Heart right ventricle (tissue), 16 donors: ENCODE measurements at regions not wholly inside any gene's neighbourhood (a gene's known extent, or its start where the extent isn't known, plus 50 kb on each side); places are given as distances from the start of the nearest gene placed in this dataset.
A peak's percentile ranks its signal among the peaks of the same experiment; 100 is the strongest.

Experiments used
- ATAC-seq, 8 donors: fragments of 200-7000 bp; cut with Tn5 transposase; one replicate each; pipeline ENCODE4 v1.9.1; 2020; ENCODE audit warnings: mild to moderate bottlenecking in 8 of 8, moderate library complexity in 8 of 8, moderate number of reproducible peaks in 1 of 8
- DNase-seq, 2 donors: peaks; one replicate each; pipeline ENCODE4 v3.0.0-alpha.2; 2020
- H3K27ac ChIP-seq, 10 donors: fragments of 200-600 bp; sonication (generic) in 2 of 10; one replicate each; pipeline versions ENCODE4 v1.5.0 to v1.8.0; 2020 to 2022; ENCODE audit warnings: mild to moderate bottlenecking in 3 of 10
- H3K27me3 ChIP-seq, 7 donors: fragments of 200-600 bp; one replicate each; pipeline ENCODE4 v1.8.0; 2021 to 2022; ENCODE audit warnings: mild to moderate bottlenecking in 2 of 7
- H3K36me3 ChIP-seq, 9 donors: fragments of 200-600 bp; sonication (generic) in 1 of 9; one replicate each; pipeline versions ENCODE4 v1.5.0 to v1.8.0; 2020 to 2022; ENCODE audit warnings: mild to moderate bottlenecking in 2 of 9
- H3K4me1 ChIP-seq, 9 donors: fragments of 200-600 bp; sonication (generic) in 1 of 9; one replicate each; pipeline versions ENCODE4 v1.5.0 to v1.8.0; 2020 to 2022; ENCODE audit warnings: mild to moderate bottlenecking in 4 of 9
- H3K4me3 ChIP-seq, 10 donors: fragments of 200-600 bp; sonication (generic) in 2 of 10; one replicate each; pipeline versions ENCODE4 v1.5.0 to v1.8.0; 2020 to 2022; ENCODE audit warnings: mild to moderate bottlenecking in 7 of 10, moderate library complexity in 2 of 10
- H3K9me3 ChIP-seq, 11 donors: fragments of 200-600 bp in 10 of 11; sonication (generic) in 2 of 11; one replicate each; pipeline versions ENCODE4 v1.5.0 to v1.8.0; 2013 to 2022; ENCODE audit warnings: mild to moderate bottlenecking in 2 of 11, control low read depth in 1 of 11, moderate library complexity in 1 of 11
- WGBS, 2 donors: extraction: QIAGEN DNeasy Blood & Tissue Kit; methylation state at CpG; one replicate each; pipeline ENCODE4 v1.1.7; 2013; ENCODE audit warnings: inconsistent platforms in 1 of 2; 5-methylcytosine and 5-hydroxymethylcytosine counted together
- intact Hi-C, 10 donors: fragments of 100-400 bp; cut with DNase I; formaldehyde crosslinking; loops; one replicate each; pipeline versions ENCODE4 v1.11.1 to v1.14.2; 2022
- TF ChIP-seq, protein P1 (sequence below), 9 donors: fragments of 200-600 bp; sonication (generic) in 2 of 9; IDR thresholded peaks; one replicate each; pipeline versions ENCODE4 v1.5.0 to v1.8.0; 2021 to 2022; ENCODE audit warnings: antibody characterized with exemption in 9 of 9, mild to moderate bottlenecking in 5 of 9, moderate library complexity in 1 of 9
- donor health status: Arrhythmogenic right ventricular cardiomyopathy.
- donor health status: ischemic (EF 13 %, LVEDD 7.1; RV severe dilation, severe dysfunction).
- donor health status: healthy with polysubstance abuse.
- donor health status: DM: no; HTN: yes; CAD: no.
- donor health status: DM: no; HTN: no; CAD: no.
- donor health status: ischemic (EF 25% LVEDD 6.9; RV normal size, moderate dysfunction).
- donor health status: ischemic (EF 25% LVEDD 5.7; RV mildly dilated, moderate dysfunction).
- donor health status: healthy.
- donor health status: DM: yes; HTN: yes; CAD: no.
- donor health status: Ischemic cardiomyopathy.
- donor health status: ischemic (EF 35%, LVEDD 5.7; RV mildly dilated, moderate dysfunction).
- donor health status: nonischemic (EF 11% LVEDD 7.7; RV severe dilation, severe dysfunction).
- donor health status: DM: yes; HTN: yes; CAD: no.
- donor health status: PGD.
- donor health status: ischemic (EF 29% LVEDD 5.4; RV normal size, mild dysfunction).
- donor health status: nonischemic (EF 23%, LVEDD 6.1; RV moderate dilation, normal function).

DNA sequence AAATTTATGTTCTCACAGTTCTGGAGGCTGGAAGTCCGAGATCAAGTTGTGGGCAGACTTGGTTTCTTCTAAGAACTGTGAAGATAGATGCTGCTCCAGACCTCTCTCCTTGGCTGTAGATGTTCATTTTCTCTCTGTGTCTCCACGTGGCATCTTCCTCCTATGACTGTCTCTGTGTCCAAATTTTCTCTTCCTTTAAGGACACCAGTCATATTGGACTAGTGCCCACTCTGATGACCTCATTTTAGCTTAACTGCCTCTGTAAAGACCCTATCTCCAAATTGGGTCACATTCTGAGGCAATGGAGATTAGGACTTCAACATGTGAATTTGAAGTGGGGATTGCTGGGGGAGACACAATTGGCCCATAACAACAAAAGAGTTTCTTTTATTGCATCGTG lies 125.3 kb upstream of the ETS2 start:
- Histone ChIP-seq H3K36me3 (no peaks in the 10 kb centered on the region), H3K4me1 (peaks cover 0 to 19% (median 10%) of the 10 kb centered on the region in 9 donors), H3K9me3 (peaks cover 0 to 7% (median 0%) of the 10 kb centered on the region in 11 donors), H3K27ac (no peak overlapping the region), H3K4me3 (no peak overlapping the region), H3K27me3 (peaks cover 0 to 85% (median 7%) of the 10 kb centered on the region in 7 donors)
- ATAC-seq, result no peak
- intact Hi-C loops, result no loop called here
- WGBS, 2 donors, result 68 to 72% methylated on average over 3 of the region's 3 CpGs
- no peak for DNase-seq
- TF ChIP-seq, protein P1, sequence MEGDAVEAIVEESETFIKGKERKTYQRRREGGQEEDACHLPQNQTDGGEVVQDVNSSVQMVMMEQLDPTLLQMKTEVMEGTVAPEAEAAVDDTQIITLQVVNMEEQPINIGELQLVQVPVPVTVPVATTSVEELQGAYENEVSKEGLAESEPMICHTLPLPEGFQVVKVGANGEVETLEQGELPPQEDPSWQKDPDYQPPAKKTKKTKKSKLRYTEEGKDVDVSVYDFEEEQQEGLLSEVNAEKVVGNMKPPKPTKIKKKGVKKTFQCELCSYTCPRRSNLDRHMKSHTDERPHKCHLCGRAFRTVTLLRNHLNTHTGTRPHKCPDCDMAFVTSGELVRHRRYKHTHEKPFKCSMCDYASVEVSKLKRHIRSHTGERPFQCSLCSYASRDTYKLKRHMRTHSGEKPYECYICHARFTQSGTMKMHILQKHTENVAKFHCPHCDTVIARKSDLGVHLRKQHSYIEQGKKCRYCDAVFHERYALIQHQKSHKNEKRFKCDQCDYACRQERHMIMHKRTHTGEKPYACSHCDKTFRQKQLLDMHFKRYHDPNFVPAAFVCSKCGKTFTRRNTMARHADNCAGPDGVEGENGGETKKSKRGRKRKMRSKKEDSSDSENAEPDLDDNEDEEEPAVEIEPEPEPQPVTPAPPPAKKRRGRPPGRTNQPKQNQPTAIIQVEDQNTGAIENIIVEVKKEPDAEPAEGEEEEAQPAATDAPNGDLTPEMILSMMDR (IDR thresholded peaks at IDR 0.05), result no peak

- Histone ChIP-seq H3K4me3 (no peak overlapping the region), H3K27me3 (peaks cover 0 to 84% (median 0%) of the 10 kb centered on the region in 7 donors), H3K4me1 (peaks cover 0 to 19% (median 10%) of the 10 kb centered on the region in 9 donors), H3K36me3 (no peaks in the 10 kb centered on the region), H3K9me3 (peaks cover 0 to 7% (median 0%) of the 10 kb centered on the region in 11 donors), H3K27ac (no peak overlapping the region)
- WGBS, 2 donors, result 87 to 89% methylated on average over 4 of the region's 4 CpGs
- intact Hi-C loops, result no loop called here
- DNase-seq (no peak), ATAC-seq (no peak)
- TF ChIP-seq, protein P1 (IDR thresholded peaks at IDR 0.05), result no peak
These were observed 122.5 kb upstream of the ETS2 start for GRCh38 chr21:38683222-38683621.

DNA sequence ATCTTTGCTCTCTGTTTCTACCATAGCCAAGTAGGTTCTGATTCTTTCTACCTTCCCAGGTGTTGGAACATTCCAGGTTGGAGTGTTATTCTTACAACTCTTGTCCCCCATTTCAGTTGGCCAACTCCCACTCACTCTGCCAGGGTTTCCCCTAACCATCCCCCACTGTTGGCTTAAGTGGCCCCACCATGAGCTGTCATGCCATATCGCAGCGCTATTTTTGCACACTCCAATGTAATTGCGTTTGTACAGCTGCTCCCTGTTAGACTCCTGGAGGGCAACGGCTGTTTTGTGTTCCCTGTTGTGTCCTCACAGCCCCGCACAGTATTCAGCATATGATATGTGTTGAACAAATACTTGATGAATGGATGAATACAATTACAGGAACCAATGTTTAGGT lies 117.7 kb upstream of the ETS2 start:
- ATAC-seq, result peak in 1 of 8 donors; percentile 31
- no peak overlapping the region for H3K4me3 ChIP-seq
- 52 to 67% methylated on average over 5 of the region's 5 CpGs for WGBS, 2 donors

GRCh38 chr21:38691631-38692030 lies 114.1 kb upstream of the ETS2 start:
- no peaks in the 10 kb centered on the region for H3K36me3 ChIP-seq
- intact Hi-C loops, result no loop called here
- H3K4me1 ChIP-seq, result no peaks in the 10 kb centered on the region
- peaks cover 0 to 73% (median 0%) of the 10 kb centered on the region in 7 donors for H3K27me3 ChIP-seq
- H3K27ac ChIP-seq, result no peak overlapping the region
- no peak for DNase-seq
- no peak overlapping the region for H3K4me3 ChIP-seq
- peaks cover 0 to 14% (median 0%) of the 10 kb centered on the region in 11 donors for H3K9me3 ChIP-seq
- no peak for ATAC-seq
- TF ChIP-seq, protein P1 (IDR thresholded peaks at IDR 0.05), result no peak

More for the DNA sequence above, 117.7 kb upstream of the ETS2 start:
- H3K9me3 ChIP-seq, result peaks cover 0 to 14% (median 0%) of the 10 kb centered on the region in 11 donors
- no peaks in the 10 kb centered on the region for H3K36me3 ChIP-seq
- no peak for DNase-seq
- H3K27me3 ChIP-seq, result peaks cover 0 to 92% (median 0%) of the 10 kb centered on the region in 7 donors
- TF ChIP-seq, protein P1 (IDR thresholded peaks at IDR 0.05), result no peak
- H3K4me1 ChIP-seq, result no peaks in the 10 kb centered on the region
- intact Hi-C loops, result no loop called here
- H3K27ac ChIP-seq, result no peak overlapping the region
